ENCODE measurements at regions not wholly inside any gene's neighbourhood (a gene's known extent, or its start where the extent isn't known, plus 50 kb on each side); places are given as distances from the start of the nearest gene placed in this dataset.
A peak's percentile ranks its signal among the peaks of the same experiment; 100 is the strongest.

GRCh38 chr22:48740086-48740730 is 1087.5 kb downstream of the BRD1 start:
- no peaks in the 10 kb centered on the region for H3K27me3 ChIP-seq
- H3K4me1 ChIP-seq = no peaks in the 10 kb centered on the region
- TF ChIP-seq CTCF (IDR thresholded peaks at IDR 0.05) = no peak
- H3K9me3 ChIP-seq = peaks cover 0 to 2% of the 10 kb centered on the region in 2 donors
- H3K36me3 ChIP-seq = no peaks in the 10 kb centered on the region
- peak in 1 of 4 donors; percentile 58 for DNase-seq
- no peak overlapping the region for H3K4me3 ChIP-seq
- intact Hi-C loops (cut with DNase I) = no loop called here
- no peak for ATAC-seq
- no peak overlapping the region for H3K27ac ChIP-seq

GRCh38 chr22:48739348-48740085 is 1088.2 kb downstream of the BRD1 start:
- ATAC-seq (no peak), DNase-seq (peak in 1 of 4 donors; percentile 53)
- Histone ChIP-seq H3K4me1 (no peaks in the 10 kb centered on the region), H3K27me3 (no peaks in the 10 kb centered on the region), H3K36me3 (no peaks in the 10 kb centered on the region), H3K9me3 (peaks cover 0 to 2% of the 10 kb centered on the region in 2 donors), H3K4me3 (no peak overlapping the region), H3K27ac (no peak overlapping the region)
- intact Hi-C loops (cut with DNase I) = no loop called here
- no peak for TF ChIP-seq CTCF (IDR thresholded peaks at IDR 0.05)

- Histone ChIP-seq H3K36me3 (no peaks in the 10 kb centered on the region), H3K27ac (no peak overlapping the region), H3K4me1 (no peaks in the 10 kb centered on the region), H3K27me3 (no peaks in the 10 kb centered on the region), H3K9me3 (peaks cover 0 to 2% of the 10 kb centered on the region in 2 donors), H3K4me3 (no peak overlapping the region)
- TF ChIP-seq CTCF (IDR thresholded peaks at IDR 0.05) = no peak
- no peak for ATAC-seq
- DNase-seq = peak in 2 of 4 donors; percentile 8 to 65
- intact Hi-C loops (cut with DNase I) = no loop called here
These were observed 1089.3 kb downstream of the BRD1 start for GRCh38 chr22:48738204-48738980.

GRCh38 chr22:48737461-48738203 is 1090.0 kb downstream of the BRD1 start:
- intact Hi-C loops (cut with DNase I) = no loop called here
- Histone ChIP-seq H3K4me1 (no peaks in the 10 kb centered on the region), H3K36me3 (no peaks in the 10 kb centered on the region), H3K4me3 (no peak overlapping the region), H3K9me3 (peaks cover 0 to 2% of the 10 kb centered on the region in 2 donors), H3K27ac (no peak overlapping the region), H3K27me3 (no peaks in the 10 kb centered on the region)
- DNase-seq (peak in 2 of 4 donors; percentile 10 to 56), ATAC-seq (no peak)
- TF ChIP-seq CTCF (IDR thresholded peaks at IDR 0.05) = no peak

All from left lung (tissue), 4 donors.